Karpas-422 (cell line): ENCODE measurements at regions not wholly inside any gene's neighbourhood (a gene's known extent, or its start where the extent isn't known, plus 50 kb on each side); places are given as distances from the start of the nearest gene placed in this dataset.

Source experiments
- DNase-seq: peaks from one replicate; pipeline ENCODE4 v3.0.0-alpha.2; 2015
- H2AFZ ChIP-seq: fragments of 200-600 bp; sonication (generic); 2 replicates; pipeline ENCODE4 v1.6.1; 2014; ENCODE audit warnings: antibody characterized with exemption, low read length, mixed read lengths
- H3K27ac ChIP-seq: fragments of 200-600 bp; sonication (generic); 2 replicates; pipeline ENCODE4 v1.5.1; 2014; ENCODE audit warnings: mild to moderate bottlenecking, low read length, moderate library complexity
- H3K27me3 ChIP-seq: fragments of 200-600 bp; sonication (generic); 2 replicates; pipeline ENCODE4 v1.6.1; 2014; ENCODE audit warnings: low read length, mixed read lengths
- H3K36me3 ChIP-seq: fragments of 200-600 bp; sonication (generic); 2 replicates; pipeline ENCODE4 v1.6.1; 2014; ENCODE audit warnings: low read length, mixed read lengths; ENCODE audit not compliant: insufficient read depth
- H3K4me1 ChIP-seq: fragments of 200-600 bp; sonication (generic); 2 replicates; pipeline ENCODE4 v1.6.1; 2014; ENCODE audit warnings: mild to moderate bottlenecking, low read length, mixed read lengths
- H3K4me2 ChIP-seq: fragments of 200-600 bp; sonication (generic); 2 replicates; pipeline ENCODE4 v1.6.1; 2014; ENCODE audit warnings: low read length, low read depth, mild to moderate bottlenecking; ENCODE audit not compliant: poor library complexity, severe bottlenecking
- H3K4me3 ChIP-seq: fragments of 200-600 bp; sonication (generic); 2 replicates; pipeline ENCODE4 v1.5.1; 2014; ENCODE audit warnings: mild to moderate bottlenecking, antibody characterized with exemption, low read length, mixed read lengths
- H3K79me2 ChIP-seq: fragments of 200-600 bp; sonication (generic); 2 replicates; pipeline ENCODE4 v1.6.1; 2014; ENCODE audit warnings: mild to moderate bottlenecking, low read length, mixed read lengths
- H3K9ac ChIP-seq: fragments of 200-600 bp; sonication (generic); 2 replicates; pipeline ENCODE4 v1.6.0; 2014; ENCODE audit warnings: low read length
- H3K9me2 ChIP-seq: fragments of 200-600 bp; sonication (generic), shearing (Covaris generic); replicated peaks from 2 replicates; pipeline ENCODE4 v1.6.0; 2014; ENCODE audit warnings: mild to moderate bottlenecking, low read length, moderate library complexity; ENCODE audit not compliant: insufficient read depth
- H3K9me3 ChIP-seq: fragments of 300-700, 200-600 bp; sonication (generic); 2 replicates; pipeline ENCODE4 v1.6.1; 2014; ENCODE audit warnings: low read length, mixed read lengths
- H4K20me1 ChIP-seq: fragments of 200-600 bp; sonication (generic); 2 replicates; pipeline ENCODE4 v1.6.1; 2014; ENCODE audit warnings: mild to moderate bottlenecking, antibody characterized with exemption, low read length, low read depth; ENCODE audit not compliant: insufficient read depth

GRCh38 chr5:63351164-63351563 is 611.1 kb downstream of the HTR1A start:
- Histone ChIP-seq H3K4me2 (no peak overlapping the region), H3K9me3 (no peaks in the 10 kb centered on the region)
- DNase-seq, result no peak

GRCh38 chr5:63346451-63346850 is 615.8 kb downstream of the HTR1A start:
- Histone ChIP-seq H3K9ac (no peak overlapping the region), H2AFZ (no peak overlapping the region), H3K4me1 (no peaks in the 10 kb centered on the region), H3K4me3 (no peak overlapping the region), H3K4me2 (no peak overlapping the region), H3K9me2 (no peaks in the 10 kb centered on the region), H3K9me3 (peaks cover 7% of the 10 kb centered on the region), H3K79me2 (no peaks in the 10 kb centered on the region), H3K27me3 (peaks cover 3% of the 10 kb centered on the region; the same call in 1 of the 2 replicates), H3K27ac (no peak overlapping the region), H4K20me1 (no peaks in the 10 kb centered on the region), H3K36me3 (no peaks in the 10 kb centered on the region)
- DNase-seq, result no peak

More at GRCh38 chr5:63351164-63351563, 611.1 kb downstream of the HTR1A start:
- H3K9me2 ChIP-seq, result no peaks in the 10 kb centered on the region
- H3K79me2 ChIP-seq, result no peaks in the 10 kb centered on the region
- H3K36me3 ChIP-seq, result no peaks in the 10 kb centered on the region
- no peaks in the 10 kb centered on the region for H4K20me1 ChIP-seq
- H3K27ac ChIP-seq, result no peak overlapping the region
- H2AFZ ChIP-seq, result no peak overlapping the region
- H3K4me3 ChIP-seq, result no peak overlapping the region
- no peak overlapping the region for H3K9ac ChIP-seq
- H3K27me3 ChIP-seq, result peaks cover 3% of the 10 kb centered on the region; the same call in 1 of the 2 replicates
- H3K4me1 ChIP-seq, result no peaks in the 10 kb centered on the region

- Histone ChIP-seq H3K79me2 (no peaks in the 10 kb centered on the region), H3K27me3 (no peaks in the 10 kb centered on the region), H3K4me3 (no peak overlapping the region), H3K4me2 (no peak overlapping the region), H3K27ac (no peak overlapping the region), H4K20me1 (no peaks in the 10 kb centered on the region), H3K9ac (no peak overlapping the region), H2AFZ (no peak overlapping the region), H3K9me3 (peaks cover 13% of the 10 kb centered on the region), H3K36me3 (no peaks in the 10 kb centered on the region), H3K9me2 (0 out of 2 replicates have a peak, but pooled peaks cover 4% of the 10 kb centered on the region), H3K4me1 (no peaks in the 10 kb centered on the region)
- DNase-seq, result no peak
These were observed 620.8 kb downstream of the HTR1A start for GRCh38 chr5:63341442-63341841.

- Histone ChIP-seq H2AFZ (no peak overlapping the region), H3K9ac (no peak overlapping the region), H3K4me1 (no peaks in the 10 kb centered on the region), H3K27ac (no peak overlapping the region), H3K4me3 (no peak overlapping the region), H3K79me2 (no peaks in the 10 kb centered on the region), H3K9me2 (no peaks in the 10 kb centered on the region), H3K9me3 (no peaks in the 10 kb centered on the region), H3K36me3 (no peaks in the 10 kb centered on the region), H3K27me3 (no peaks in the 10 kb centered on the region), H4K20me1 (no peaks in the 10 kb centered on the region), H3K4me2 (no peak overlapping the region)
- DNase-seq, result no peak
These were observed 638.3 kb downstream of the HTR1A start for GRCh38 chr5:63323926-63324325.

- Histone ChIP-seq H3K9me3 (no peaks in the 10 kb centered on the region), H3K4me1 (no peaks in the 10 kb centered on the region), H2AFZ (no peak overlapping the region)
These were observed 647.7 kb downstream of the HTR1A start for GRCh38 chr5:63314551-63314950.

GRCh38 chr5:63310644-63311043 is 651.6 kb downstream of the HTR1A start:
- Histone ChIP-seq H3K36me3 (no peaks in the 10 kb centered on the region), H3K4me1 (no peaks in the 10 kb centered on the region), H3K4me3 (no peak overlapping the region), H2AFZ (no peak overlapping the region), H3K9me2 (no peaks in the 10 kb centered on the region), H3K9me3 (no peaks in the 10 kb centered on the region), H3K4me2 (no peak overlapping the region), H3K27ac (no peak overlapping the region), H4K20me1 (no peaks in the 10 kb centered on the region), H3K79me2 (no peaks in the 10 kb centered on the region), H3K27me3 (no peaks in the 10 kb centered on the region), H3K9ac (no peak overlapping the region)
- no peak for DNase-seq

More at GRCh38 chr5:63314551-63314950, 647.7 kb downstream of the HTR1A start:
- no peak overlapping the region for H3K27ac ChIP-seq
- H3K79me2 ChIP-seq, result no peaks in the 10 kb centered on the region
- H4K20me1 ChIP-seq, result no peaks in the 10 kb centered on the region
- H3K4me3 ChIP-seq, result no peak overlapping the region
- no peak for DNase-seq
- H3K4me2 ChIP-seq, result no peak overlapping the region
- no peak overlapping the region for H3K9ac ChIP-seq
- no peaks in the 10 kb centered on the region for H3K36me3 ChIP-seq
- no peaks in the 10 kb centered on the region for H3K27me3 ChIP-seq
- no peaks in the 10 kb centered on the region for H3K9me2 ChIP-seq

- Histone ChIP-seq H4K20me1 (no peaks in the 10 kb centered on the region), H3K27me3 (no peaks in the 10 kb centered on the region), H3K4me1 (no peaks in the 10 kb centered on the region), H3K9me3 (no peaks in the 10 kb centered on the region), H3K27ac (no peak overlapping the region), H3K79me2 (no peaks in the 10 kb centered on the region), H3K36me3 (no peaks in the 10 kb centered on the region), H3K4me2 (no peak overlapping the region), H3K9ac (no peak overlapping the region), H3K9me2 (no peaks in the 10 kb centered on the region), H2AFZ (no peak overlapping the region), H3K4me3 (no peak overlapping the region)
- no peak for DNase-seq
These were observed 655.3 kb downstream of the HTR1A start for GRCh38 chr5:63306909-63307308.

GRCh38 chr5:63293317-63293716 is 668.9 kb downstream of the HTR1A start:
- Histone ChIP-seq H3K36me3 (no peaks in the 10 kb centered on the region), H4K20me1 (no peaks in the 10 kb centered on the region), H3K9me3 (no peaks in the 10 kb centered on the region), H3K4me3 (no peak overlapping the region), H3K27me3 (peaks cover 3% of the 10 kb centered on the region; the same call in 1 of the 2 replicates), H2AFZ (no peak overlapping the region), H3K4me1 (no peaks in the 10 kb centered on the region), H3K79me2 (no peaks in the 10 kb centered on the region), H3K9me2 (no peaks in the 10 kb centered on the region), H3K27ac (no peak overlapping the region), H3K9ac (no peak overlapping the region), H3K4me2 (no peak overlapping the region)
- DNase-seq, result no peak

- H3K27ac ChIP-seq, result no peak overlapping the region
These were observed 675.5 kb downstream of the HTR1A start for GRCh38 chr5:63286724-63287123.

More at GRCh38 chr5:63286724-63287123, 675.5 kb downstream of the HTR1A start:
- Histone ChIP-seq H3K4me3 (no peak overlapping the region), H3K9ac (no peak overlapping the region), H3K4me2 (no peak overlapping the region), H3K36me3 (no peaks in the 10 kb centered on the region), H3K9me3 (no peaks in the 10 kb centered on the region), H3K79me2 (no peaks in the 10 kb centered on the region), H4K20me1 (no peaks in the 10 kb centered on the region), H3K27me3 (no peaks in the 10 kb centered on the region; the same call in 1 of the 2 replicates), H3K4me1 (no peaks in the 10 kb centered on the region), H3K9me2 (no peaks in the 10 kb centered on the region), H2AFZ (no peak overlapping the region)
- DNase-seq, result no peak
